ENCODE measurements at regions not wholly inside any gene's neighbourhood (a gene's known extent, or its start where the extent isn't known, plus 50 kb on each side); places are given as distances from the start of the nearest gene placed in this dataset.
"Not testable (repeated sequence)": the region's sequence is repeated elsewhere in the genome, so short reads cannot be mapped to it uniquely, and the experiment has no call there.

DNA sequence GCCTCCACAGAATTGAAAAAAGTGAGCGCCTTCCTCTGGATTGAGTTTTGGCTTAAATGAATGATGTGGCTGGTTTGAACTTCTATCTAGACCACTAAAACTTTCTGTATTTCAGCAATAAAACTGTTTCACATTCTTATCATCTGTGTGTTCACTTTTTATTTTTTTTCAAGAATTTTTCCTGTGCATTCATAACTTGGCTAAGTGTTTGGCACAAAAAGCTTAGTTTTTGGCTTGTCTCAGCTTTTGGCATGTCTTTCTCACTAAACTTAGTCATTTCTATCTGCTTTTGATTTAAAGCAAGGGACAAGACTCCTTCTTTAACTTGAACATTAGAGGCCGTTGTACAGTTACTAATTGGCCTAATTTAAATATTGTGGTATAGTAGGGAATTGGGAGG, 1015.1 kb downstream of the EPHA7 start:
- Histone ChIP-seq H3K27me3 (ENCODE audit: insufficient read depth, low read depth) (no peaks in the 10 kb centered on the region), H3K4me2 (no peak overlapping the region), H3K36me3 (ENCODE audit: low read depth) (no peaks in the 10 kb centered on the region), H3K9me2 (ENCODE audit: insufficient read depth) (no peaks in the 10 kb centered on the region), H2AFZ (no peak overlapping the region), H3K4me1 (replicated peaks; ENCODE audit: insufficient read depth) (no peaks in the 10 kb centered on the region), H3K9me3 (ENCODE audit: insufficient read depth, low read depth) (no peaks in the 10 kb centered on the region), H3K27ac (no peak overlapping the region), H4K20me1 (ENCODE audit: insufficient read depth) (no peaks in the 10 kb centered on the region), H3K4me3 (no peak overlapping the region), H3K79me2 (ENCODE audit: low read depth) (no peaks in the 10 kb centered on the region), H3F3A (ENCODE audit: insufficient read depth, low read depth) (no peaks in the 10 kb centered on the region)
- intact Hi-C loops (cut with micrococcal nuclease; ENCODE audit: unreplicated experiment) = no loop called here
- no TSS peak for BruUV-seq (replicated peaks)
- ChIA-PET POLR2A (ENCODE audit: unreplicated experiment) (no interaction called here), CTCF (no interaction called here)
- no peak for DNase-seq
- TF ChIP-seq EZH2 (IDR thresholded peaks at IDR 0.05; ENCODE audit: low read depth) = no peak
- TF ChIP-seq CTCF (conservative IDR thresholded peaks at IDR 0.05) = no peak

DNA sequence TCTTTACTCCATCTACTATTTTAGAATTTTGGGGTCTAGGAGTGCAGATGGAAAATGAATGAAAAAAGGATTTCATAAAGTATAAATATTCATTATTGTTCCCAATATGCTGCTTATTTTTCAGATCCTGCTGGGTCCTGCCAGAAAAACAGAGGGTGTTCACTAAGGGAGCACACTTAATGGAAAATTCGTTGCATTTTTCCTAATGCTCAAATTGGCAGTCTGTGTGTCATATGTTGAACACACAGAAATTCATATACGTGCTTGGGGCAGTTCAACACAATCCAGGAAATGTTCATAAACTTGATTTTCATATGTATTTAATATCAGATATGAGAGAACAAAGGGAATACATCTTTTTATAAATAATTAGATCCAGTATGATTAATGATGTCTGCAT, 1019.4 kb downstream of the EPHA7 start:
- no peak overlapping the region for H3K27ac ChIP-seq
- no peaks in the 10 kb centered on the region for H3K36me3 ChIP-seq (ENCODE audit: low read depth)
- no peak for TF ChIP-seq CTCF (conservative IDR thresholded peaks at IDR 0.05)
- TF ChIP-seq EZH2 (IDR thresholded peaks at IDR 0.05; ENCODE audit: low read depth) = no peak
- intact Hi-C loops (cut with micrococcal nuclease; ENCODE audit: unreplicated experiment) = no loop called here
- BruUV-seq (replicated peaks) = no TSS peak
- no peaks in the 10 kb centered on the region for H4K20me1 ChIP-seq (ENCODE audit: insufficient read depth)
- POLR2A ChIA-PET (ENCODE audit: unreplicated experiment) = no interaction called here
- no peaks in the 10 kb centered on the region for H3K4me1 ChIP-seq (replicated peaks; ENCODE audit: insufficient read depth)
- H3K9me3 ChIP-seq (ENCODE audit: insufficient read depth, low read depth) = no peaks in the 10 kb centered on the region
- H3K9me2 ChIP-seq (ENCODE audit: insufficient read depth) = no peaks in the 10 kb centered on the region
- H3K4me3 ChIP-seq = no peak overlapping the region
- H3K79me2 ChIP-seq (ENCODE audit: low read depth) = no peaks in the 10 kb centered on the region
- CTCF ChIA-PET = no interaction called here
- no peak overlapping the region for H2AFZ ChIP-seq
- no peak for DNase-seq
- no peaks in the 10 kb centered on the region for H3F3A ChIP-seq (ENCODE audit: insufficient read depth, low read depth)
- no peaks in the 10 kb centered on the region for H3K27me3 ChIP-seq (ENCODE audit: insufficient read depth, low read depth)
- H3K4me2 ChIP-seq = no peak overlapping the region

DNA sequence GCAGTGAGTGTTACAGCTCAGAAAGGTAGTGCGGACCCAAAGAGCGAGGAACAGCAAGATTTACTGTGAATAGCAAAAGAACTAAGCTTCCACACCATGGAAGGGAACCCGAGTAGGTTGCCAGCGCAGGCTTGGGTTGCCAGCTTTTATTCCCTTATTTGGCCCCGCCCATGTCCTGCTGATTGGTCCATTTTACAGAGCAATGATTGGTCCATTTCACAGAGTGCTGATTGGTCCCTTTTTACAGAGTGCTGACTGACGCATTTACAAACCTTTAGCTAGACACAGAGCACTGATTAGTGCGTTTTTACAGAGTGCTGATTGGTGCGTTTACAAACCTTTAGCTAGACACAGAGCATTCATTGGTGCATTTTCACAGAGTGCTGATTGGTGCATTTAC, 1030.7 kb downstream of the EPHA7 start:
- DNase-seq; H3K27me3 ChIP-seq (ENCODE audit: insufficient read depth, low read depth); intact Hi-C loops (cut with micrococcal nuclease; ENCODE audit: unreplicated experiment); H3K9me3 ChIP-seq (ENCODE audit: insufficient read depth, low read depth); POLR2A ChIA-PET (ENCODE audit: unreplicated experiment); H3K9me2 ChIP-seq (ENCODE audit: insufficient read depth); CTCF ChIA-PET; H3F3A ChIP-seq (ENCODE audit: insufficient read depth, low read depth); H3K79me2 ChIP-seq (ENCODE audit: low read depth); H3K4me1 ChIP-seq (replicated peaks; ENCODE audit: insufficient read depth); H2AFZ ChIP-seq; BruUV-seq (replicated peaks); H3K27ac ChIP-seq; H3K36me3 ChIP-seq (ENCODE audit: low read depth); H3K4me3 ChIP-seq; H3K4me2 ChIP-seq; H4K20me1 ChIP-seq (ENCODE audit: insufficient read depth): not testable (repeated sequence)

DNA sequence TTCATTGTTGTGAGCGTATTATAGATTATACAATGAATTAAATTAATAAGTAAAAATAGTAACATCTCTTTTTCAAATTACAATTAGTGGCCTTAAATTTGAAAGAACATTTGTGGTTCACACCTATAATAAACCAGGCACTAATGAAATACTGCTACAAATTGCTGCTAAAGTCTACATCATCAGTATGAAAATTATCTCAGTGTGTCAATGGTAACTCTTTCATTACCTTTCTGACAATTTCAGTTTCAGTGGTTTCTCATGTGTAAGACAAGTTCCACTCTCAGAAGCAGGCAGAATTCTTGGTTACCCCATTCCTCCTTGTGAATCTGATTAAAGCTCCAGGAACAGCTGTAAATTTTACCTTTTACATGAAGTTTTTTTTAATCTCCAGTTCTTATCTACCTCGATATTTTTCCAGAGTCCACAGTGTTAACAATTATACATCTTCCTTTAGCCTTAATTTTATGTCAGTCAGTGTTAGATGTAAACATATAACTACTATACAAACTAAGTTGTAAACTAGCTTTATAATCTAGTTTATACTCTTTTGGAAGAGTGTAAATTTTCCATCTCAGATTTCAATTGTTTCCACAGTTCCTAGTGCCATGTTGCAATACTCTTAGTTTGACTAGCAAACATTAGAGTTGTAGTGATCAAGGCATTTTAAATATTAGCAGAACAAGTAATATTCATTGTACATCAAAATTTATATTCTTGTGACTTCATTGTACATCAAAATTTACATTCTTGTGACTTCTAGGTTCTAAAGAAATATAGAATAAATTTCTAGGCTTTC, 1038.4 kb downstream of the EPHA7 start:
- CTCF ChIA-PET = no interaction called here

More for the DNA sequence above, 1038.4 kb downstream of the EPHA7 start:
- no TSS peak for BruUV-seq (replicated peaks)
- POLR2A ChIA-PET (ENCODE audit: unreplicated experiment) = no interaction called here
- Histone ChIP-seq H3K27me3 (ENCODE audit: insufficient read depth, low read depth) (no peaks in the 10 kb centered on the region), H3K4me1 (replicated peaks; ENCODE audit: insufficient read depth) (no peaks in the 10 kb centered on the region), H4K20me1 (ENCODE audit: insufficient read depth) (no peaks in the 10 kb centered on the region), H2AFZ (no peak overlapping the region), H3K79me2 (ENCODE audit: low read depth) (no peaks in the 10 kb centered on the region), H3F3A (ENCODE audit: insufficient read depth, low read depth) (no peaks in the 10 kb centered on the region), H3K27ac (no peak overlapping the region), H3K9me2 (ENCODE audit: insufficient read depth) (no peaks in the 10 kb centered on the region), H3K4me3 (no peak overlapping the region), H3K9me3 (ENCODE audit: insufficient read depth, low read depth) (no peaks in the 10 kb centered on the region), H3K36me3 (ENCODE audit: low read depth) (no peaks in the 10 kb centered on the region), H3K4me2 (no peak overlapping the region)
- TF ChIP-seq EZH2 (IDR thresholded peaks at IDR 0.05; ENCODE audit: low read depth) (no peak), CTCF (conservative IDR thresholded peaks at IDR 0.05) (no peak)
- intact Hi-C loops (cut with micrococcal nuclease; ENCODE audit: unreplicated experiment) = no loop called here
- DNase-seq = no peak
